ENCODE measurements at regions not wholly inside any gene's neighbourhood (a gene's known extent, or its start where the extent isn't known, plus 50 kb on each side); places are given as distances from the start of the nearest gene placed in this dataset.

- Histone ChIP-seq H4K8ac (ENCODE audit: extremely low read depth, insufficient read depth, low read length) (no peak overlapping the region), H3K4me3 (ENCODE audit: extremely low read depth in 1 of 4, insufficient read depth in 2 of 4, low read depth in 3 of 4, low read length in 4 of 4) (no peak overlapping the region), H3K56ac (replicated peaks; ENCODE audit: insufficient read length, low read depth, low read length) (no peak overlapping the region), H3K4me2 (ENCODE audit: insufficient read depth in 1 of 2, low read depth in 2 of 2, low read length in 2 of 2) (no peak overlapping the region), H3K36me3 (ENCODE audit: control insufficient read depth in 2 of 4, insufficient read depth in 4 of 4, low read length in 3 of 4) (no peaks in the 10 kb centered on the region), H3K4ac (replicated peaks; ENCODE audit: insufficient read length, low read depth, low read length) (no peak overlapping the region), H4K91ac (replicated peaks; ENCODE audit: insufficient read length, low read length) (no peak overlapping the region), H3K23ac (ENCODE audit: insufficient read length) (no peak overlapping the region), H3K18ac (ENCODE audit: extremely low read depth, low read length) (no peak overlapping the region), H4K20me1 (replicated peaks in 1 of 2; ENCODE audit: control insufficient read depth in 1 of 2, insufficient read depth in 2 of 2, low read length in 2 of 2) (no peaks in the 10 kb centered on the region), H2AK5ac (ENCODE audit: low read depth, low read length) (no peak overlapping the region), H3K79me2 (ENCODE audit: control insufficient read depth in 1 of 2, insufficient read depth in 2 of 2, low read length in 2 of 2) (no peaks in the 10 kb centered on the region), H2BK120ac (replicated peaks; ENCODE audit: low read depth, low read length) (no peak overlapping the region), H2BK12ac (ENCODE audit: low read depth, low read length) (no peak overlapping the region), H3K9ac (replicated peaks in 1 of 4; ENCODE audit: extremely low read depth in 1 of 4, low read depth in 3 of 4, low read length in 3 of 4) (no peak overlapping the region), H2BK5ac (ENCODE audit: low read depth, low read length) (no peak overlapping the region), H3K27me3 (replicated peaks in 1 of 4; ENCODE audit: control insufficient read depth in 3 of 4, extremely low read depth in 1 of 4, insufficient read depth in 3 of 4, low read length in 3 of 4) (no peaks in the 10 kb centered on the region), H3K4me1 (replicated peaks in 1 of 4; ENCODE audit: control insufficient read depth in 3 of 4, insufficient read depth in 4 of 4, low read length in 3 of 4) (no peaks in the 10 kb centered on the region), H2AFZ (ENCODE audit: low read length) (0 out of 2 replicates have a peak overlapping the region, but pooled peaks have one; percentile 29), H3K14ac (ENCODE audit: insufficient read length) (no peak overlapping the region), H4K5ac (ENCODE audit: insufficient read length, low read depth, low read length) (no peak overlapping the region), H2BK20ac (ENCODE audit: low read length) (no peak overlapping the region), H2BK15ac (ENCODE audit: low read length) (no peak overlapping the region), H3K79me1 (ENCODE audit: low read depth, low read length) (no peaks in the 10 kb centered on the region), H3K23me2 (ENCODE audit: low read depth, low read length) (no peaks in the 10 kb centered on the region), H3K27ac (ENCODE audit: low read depth, low read length) (no peak overlapping the region), H3K9me3 (ENCODE audit: insufficient read depth in 2 of 2, low read depth in 1 of 2, low read length in 1 of 2) (no peaks in the 10 kb centered on the region)
- DNase-seq (ENCODE audit: low read depth in 1 of 2, low spot score in 2 of 2) (no peak), FAIRE-seq (no peak)
- CTCF ChIA-PET (ENCODE audit: partially characterized antibody), result interaction anchor here (0.6 to 1.3 kb wide), 2 partner anchors 12 to 68 kb away, joined by 3 to 8 read pairs; no protein-coding TSS in a partner anchor
- 94% methylated on average over 2 of the region's 2 CpGs; no CpG with 5 or more reads in 1 of the 2 experiments for WGBS, 2 experiments (ENCODE audit: extremely low coverage in 1 of 2, insufficient coverage in 1 of 2, insufficient read length in 1 of 2, insufficient replicate concordance in 2 of 2, low coverage in 1 of 2, low lambda C conversion rate in 2 of 2, missing lambda C conversion rate in 1 of 2)
- POLR2A ChIA-PET (ENCODE audit: partially characterized antibody), result no interaction called here
- TF ChIP-seq RAD21 (IDR thresholded peaks at IDR 0.05 in 1 of 2, conservative IDR thresholded peaks at IDR 0.05 in 1 of 2; ENCODE audit: low read depth in 2 of 2, low read length in 2 of 2), result no peak
- TF ChIP-seq RXRA (IDR thresholded peaks at IDR 0.05; ENCODE audit: insufficient read depth, low read depth, low read length), result no peak
- TF ChIP-seq SAP30 (IDR thresholded peaks at IDR 0.05; ENCODE audit: insufficient read depth, insufficient replicate concordance, low read length), result no peak
Measured at GRCh38 chr14:28870033-28870564, 103.5 kb downstream of the FOXG1 start.
